Fibroblast of villous mesenchyme (primary cell): ENCODE measurements at regions not wholly inside any gene's neighbourhood (a gene's known extent, or its start where the extent isn't known, plus 50 kb on each side); places are given as distances from the start of the nearest gene placed in this dataset.
"Not testable (repeated sequence)": the region's sequence is repeated elsewhere in the genome, so short reads cannot be mapped to it uniquely, and the experiment has no call there.

ENCODE experiments used
- DNase-seq: peaks from one replicate; pipeline ENCODE4 v3.0.0-alpha.2; 2010; ENCODE audit warnings: low read depth
- H3K4me3 ChIP-seq: 2 replicates; pipeline ENCODE4 v1.5.1; 2011; ENCODE audit warnings: low read depth, mild to moderate bottlenecking, low read length
- CTCF ChIP-seq: IDR thresholded peaks from 2 replicates; pipeline ENCODE4 v1.5.1; 2012; ENCODE audit warnings: low read depth, mild to moderate bottlenecking, low read length; ENCODE audit not compliant: insufficient read depth

GRCh38 chr15:39030291-39031070 is 465.9 kb upstream of the RASGRP1 start:
- H3K4me3 ChIP-seq = no peak overlapping the region
- TF ChIP-seq CTCF = no peak
- no peak for DNase-seq

- H3K4me3 ChIP-seq = no peak overlapping the region
- DNase-seq = no peak
- TF ChIP-seq CTCF = no peak
Observed at GRCh38 chr15:39031596-39031995, 467.0 kb upstream of the RASGRP1 start.

- no peak for TF ChIP-seq CTCF
- no peak for DNase-seq
- no peak overlapping the region for H3K4me3 ChIP-seq
Observed at GRCh38 chr15:39034816-39035215, 470.2 kb upstream of the RASGRP1 start.

- H3K4me3 ChIP-seq, DNase-seq: not testable (repeated sequence)
Observed at GRCh38 chr15:39037611-39038010, 473.0 kb upstream of the RASGRP1 start.

- H3K4me3 ChIP-seq = no peak overlapping the region
- TF ChIP-seq CTCF = no peak
- no peak for DNase-seq
Observed at GRCh38 chr15:39040861-39041260, 476.2 kb upstream of the RASGRP1 start.

GRCh38 chr15:39041979-39042495 is 477.4 kb upstream of the RASGRP1 start:
- no peak overlapping the region for H3K4me3 ChIP-seq
- TF ChIP-seq CTCF = no peak
- DNase-seq = no peak

GRCh38 chr15:39051626-39052322 is 487.2 kb upstream of the RASGRP1 start:
- TF ChIP-seq CTCF = no peak
- no peak overlapping the region for H3K4me3 ChIP-seq
- no peak for DNase-seq
